NCI-H2196 treated with DMSO at 0.1 percent for 48 hours (cell line): ENCODE measurements at regions not wholly inside any gene's neighbourhood (a gene's known extent, or its start where the extent isn't known, plus 50 kb on each side); places are given as distances from the start of the nearest gene placed in this dataset.
"Not testable (repeated sequence)": the region's sequence is repeated elsewhere in the genome, so short reads cannot be mapped to it uniquely, and the experiment has no call there.

Experiments
- DNase-seq: peaks from one replicate; lab custom pipeline; 2025; ENCODE audit not compliant: unreplicated experiment; lab: John Stamatoyannopoulos, UW

GRCh38 chr3:166554023-166554422 lies 716.8 kb upstream of the BCHE start:
- DNase-seq: no peak

GRCh38 chr3:166533740-166534139 lies 696.5 kb upstream of the BCHE start:
- DNase-seq: no peak

GRCh38 chr3:166531730-166532129 lies 694.5 kb upstream of the BCHE start:
- DNase-seq: no peak

- no peak for DNase-seq
Measured at GRCh38 chr3:166527325-166527724, 690.1 kb upstream of the BCHE start.

- no peak for DNase-seq
Measured at GRCh38 chr3:166526881-166527280, 689.7 kb upstream of the BCHE start.

- DNase-seq: no peak
Measured at GRCh38 chr3:166522017-166522416, 684.8 kb upstream of the BCHE start.

- no peak for DNase-seq
Measured at GRCh38 chr3:166519443-166519842, 682.2 kb upstream of the BCHE start.

GRCh38 chr3:166518040-166518439 lies 680.8 kb upstream of the BCHE start:
- no peak for DNase-seq

GRCh38 chr3:166510382-166510781 lies 673.2 kb upstream of the BCHE start:
- no peak for DNase-seq

- not testable (repeated sequence) for DNase-seq
Measured at GRCh38 chr3:166500420-166500819, 663.2 kb upstream of the BCHE start.

GRCh38 chr3:166499636-166500035 lies 662.4 kb upstream of the BCHE start:
- DNase-seq: no peak

- no peak for DNase-seq
Measured at GRCh38 chr3:166498446-166498845, 661.2 kb upstream of the BCHE start.

- DNase-seq: no peak
Measured at GRCh38 chr3:166489826-166490225, 652.6 kb upstream of the BCHE start.

- no peak for DNase-seq
Measured at GRCh38 chr3:166488977-166489672, 651.9 kb upstream of the BCHE start.

- no peak for DNase-seq
Measured at GRCh38 chr3:166484470-166484869, 647.2 kb upstream of the BCHE start.

GRCh38 chr3:166481340-166481739 lies 644.1 kb upstream of the BCHE start:
- no peak for DNase-seq

- no peak for DNase-seq
Measured at GRCh38 chr3:166478356-166478755, 641.1 kb upstream of the BCHE start.

GRCh38 chr3:166473501-166473900 lies 636.3 kb upstream of the BCHE start:
- DNase-seq: no peak

GRCh38 chr3:166472015-166472414 lies 634.8 kb upstream of the BCHE start:
- DNase-seq: no peak

- no peak for DNase-seq
Measured at GRCh38 chr3:166471074-166471767, 634.0 kb upstream of the BCHE start.

GRCh38 chr3:166462891-166463470 lies 625.8 kb upstream of the BCHE start:
- no peak for DNase-seq

GRCh38 chr3:166461626-166462025 lies 624.4 kb upstream of the BCHE start:
- DNase-seq: no peak
